GM12872 (cell line): ENCODE measurements at regions not wholly inside any gene's neighbourhood (a gene's known extent, or its start where the extent isn't known, plus 50 kb on each side); places are given as distances from the start of the nearest gene placed in this dataset.

Source experiments
- CTCF ChIP-seq: IDR thresholded peaks from 3 replicates; pipeline ENCODE4 v1.5.1; 2011; ENCODE audit warnings: low read depth, mild to moderate bottlenecking, low read length, moderate library complexity; ENCODE audit not compliant: insufficient read depth

GRCh38 chr21:41076064-41076463 is 91.9 kb upstream of the BACE2 start:
- TF ChIP-seq CTCF, result no peak

- TF ChIP-seq CTCF, result no peak
Observed at GRCh38 chr21:41079159-41079558, 88.8 kb upstream of the BACE2 start.

DNA sequence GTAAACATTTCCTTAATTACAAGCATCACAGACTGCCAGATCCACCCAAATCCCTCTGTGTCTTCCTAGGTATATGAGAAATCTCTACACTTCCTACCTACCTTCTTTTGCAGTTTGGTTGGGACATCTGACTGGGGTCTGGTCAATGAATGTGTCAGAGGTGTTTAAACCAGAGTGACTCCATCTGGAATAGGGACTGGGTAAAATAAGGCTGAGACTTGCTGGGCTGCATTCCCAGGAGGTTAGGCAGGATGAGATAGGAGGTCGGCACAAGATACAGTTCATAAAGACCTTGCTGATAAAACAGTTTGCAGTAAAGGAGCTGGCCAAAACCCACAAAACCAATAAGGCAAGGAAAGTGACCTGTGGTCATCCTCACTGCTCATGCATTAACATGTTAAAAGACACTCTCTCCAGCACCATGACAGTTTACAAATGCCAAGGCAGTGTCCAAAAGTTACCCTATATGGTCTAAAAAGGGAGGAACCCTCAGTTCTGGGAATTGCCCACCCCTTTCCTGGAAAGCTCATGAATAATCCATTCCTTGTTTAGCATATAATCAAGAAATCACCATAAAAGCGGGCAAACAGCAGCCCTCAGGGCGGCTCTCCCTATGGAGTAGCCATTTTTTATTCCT is 87.4 kb upstream of the BACE2 start:
- TF ChIP-seq CTCF, result no peak

DNA sequence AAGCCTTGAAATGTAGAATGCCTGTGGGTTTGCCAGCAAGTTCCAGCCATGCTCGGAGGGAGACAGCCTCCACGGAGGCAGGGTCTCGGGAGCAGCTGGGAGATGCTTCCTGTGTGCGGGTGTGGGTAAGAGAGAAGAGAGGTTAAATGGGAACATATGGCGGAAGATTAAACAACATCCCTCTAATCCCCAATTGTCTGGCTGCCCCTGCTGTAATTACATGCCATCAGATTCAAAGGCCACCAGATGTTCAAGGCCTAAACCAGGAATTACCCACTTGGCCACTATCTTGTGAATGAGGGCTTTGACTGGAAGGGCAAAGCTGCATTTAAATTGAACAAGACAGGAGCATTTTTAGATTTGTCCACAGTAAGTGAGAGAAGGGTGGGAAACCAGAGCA is 81.4 kb upstream of the BACE2 start:
- no peak for TF ChIP-seq CTCF

DNA sequence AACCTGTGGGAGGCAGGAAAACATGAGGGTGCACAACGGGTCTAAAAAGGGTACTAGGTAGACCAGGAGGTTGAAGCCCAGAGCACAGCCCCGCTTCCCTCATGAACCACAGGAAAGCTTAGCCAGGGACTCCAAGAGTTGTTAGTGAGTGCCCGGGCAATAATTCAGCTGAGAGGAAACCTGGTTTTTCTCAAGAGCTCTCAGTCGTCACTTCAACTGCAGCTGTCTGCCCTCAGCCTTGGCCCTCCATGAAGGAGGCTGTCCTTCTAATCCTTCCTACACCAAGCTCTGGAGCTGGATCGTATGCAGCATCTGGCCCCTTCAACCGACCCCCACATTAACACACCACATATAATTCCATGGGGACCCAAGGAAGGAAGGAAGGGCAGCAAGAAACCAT is 77.0 kb upstream of the BACE2 start:
- TF ChIP-seq CTCF, result no peak

GRCh38 chr21:41091616-41092015 is 76.3 kb upstream of the BACE2 start:
- TF ChIP-seq CTCF, result no peak

GRCh38 chr21:41092312-41092711 is 75.6 kb upstream of the BACE2 start:
- TF ChIP-seq CTCF, result no peak
